ENCODE measurements at regions not wholly inside any gene's neighbourhood (a gene's known extent, or its start where the extent isn't known, plus 50 kb on each side); places are given as distances from the start of the nearest gene placed in this dataset.

DNA sequence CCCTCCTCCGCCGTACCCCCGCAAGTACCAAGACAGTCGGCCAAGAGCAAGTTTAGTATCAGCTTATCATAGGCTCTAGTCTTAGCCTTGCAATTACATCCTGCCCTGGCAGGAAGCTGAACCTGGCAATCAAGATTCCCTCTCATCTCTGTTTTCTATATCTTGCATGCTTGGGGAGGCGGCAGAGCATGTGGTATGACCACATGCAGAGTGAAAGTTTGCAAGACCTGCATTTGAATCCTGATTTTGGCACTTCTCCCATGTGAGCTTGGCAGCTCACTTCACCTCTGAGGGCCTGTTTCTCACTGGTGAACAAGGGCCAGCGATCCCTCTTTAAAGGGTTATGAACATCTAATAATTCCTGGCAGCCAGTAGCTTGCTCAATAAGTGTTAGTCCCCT is 106.1 kb upstream of the FRMD4B start:
- TF ChIP-seq EZH2 (IDR thresholded peaks at IDR 0.05; ENCODE audit: low read depth) (no peak), CTCF (conservative IDR thresholded peaks at IDR 0.05) (no peak)
